ENCODE measurements at regions not wholly inside any gene's neighbourhood (a gene's known extent, or its start where the extent isn't known, plus 50 kb on each side); places are given as distances from the start of the nearest gene placed in this dataset.
A peak's percentile ranks its signal among the peaks of the same experiment; 100 is the strongest.

DNA sequence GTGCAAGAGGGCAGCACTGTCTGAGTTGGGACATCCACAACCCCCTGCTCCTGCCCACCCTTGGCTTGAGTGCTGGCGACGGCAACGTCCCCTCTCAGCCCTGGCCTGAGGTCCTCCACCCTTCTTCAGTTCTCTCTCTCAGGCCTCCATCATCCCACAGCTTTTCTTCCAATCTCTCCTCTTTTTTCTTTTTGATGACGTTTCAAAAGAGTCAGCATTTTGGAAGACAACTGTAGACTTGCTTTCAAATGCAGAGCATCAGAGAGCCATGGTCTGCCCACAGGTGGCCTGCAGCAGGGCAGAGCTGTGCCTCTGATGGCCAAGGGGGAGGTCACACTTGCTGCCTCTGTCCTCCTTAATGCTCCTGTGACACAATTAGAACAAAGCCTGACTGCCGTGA, 775.4 kb downstream of the KCNJ18 start:
- peaks cover 12% of the 10 kb centered on the region for H3K36me3 Mint-ChIP-seq (ENCODE audit: low read depth, unreplicated experiment)
- TF ChIP-seq, protein P1, sequence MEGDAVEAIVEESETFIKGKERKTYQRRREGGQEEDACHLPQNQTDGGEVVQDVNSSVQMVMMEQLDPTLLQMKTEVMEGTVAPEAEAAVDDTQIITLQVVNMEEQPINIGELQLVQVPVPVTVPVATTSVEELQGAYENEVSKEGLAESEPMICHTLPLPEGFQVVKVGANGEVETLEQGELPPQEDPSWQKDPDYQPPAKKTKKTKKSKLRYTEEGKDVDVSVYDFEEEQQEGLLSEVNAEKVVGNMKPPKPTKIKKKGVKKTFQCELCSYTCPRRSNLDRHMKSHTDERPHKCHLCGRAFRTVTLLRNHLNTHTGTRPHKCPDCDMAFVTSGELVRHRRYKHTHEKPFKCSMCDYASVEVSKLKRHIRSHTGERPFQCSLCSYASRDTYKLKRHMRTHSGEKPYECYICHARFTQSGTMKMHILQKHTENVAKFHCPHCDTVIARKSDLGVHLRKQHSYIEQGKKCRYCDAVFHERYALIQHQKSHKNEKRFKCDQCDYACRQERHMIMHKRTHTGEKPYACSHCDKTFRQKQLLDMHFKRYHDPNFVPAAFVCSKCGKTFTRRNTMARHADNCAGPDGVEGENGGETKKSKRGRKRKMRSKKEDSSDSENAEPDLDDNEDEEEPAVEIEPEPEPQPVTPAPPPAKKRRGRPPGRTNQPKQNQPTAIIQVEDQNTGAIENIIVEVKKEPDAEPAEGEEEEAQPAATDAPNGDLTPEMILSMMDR (IDR thresholded peaks at IDR 0.05; ENCODE audit: unreplicated experiment): no peak
- peaks cover 58% of the 10 kb centered on the region for H3K9me3 Mint-ChIP-seq (ENCODE audit: unreplicated experiment)
- H3K27ac Mint-ChIP-seq (ENCODE audit: unreplicated experiment): no peak overlapping the region
- no peaks in the 10 kb centered on the region for H3K4me1 Mint-ChIP-seq (ENCODE audit: unreplicated experiment)
- no peak overlapping the region for H3K4me3 Mint-ChIP-seq (ENCODE audit: unreplicated experiment)
- peaks cover 4% of the 10 kb centered on the region for H3K27me3 Mint-ChIP-seq (ENCODE audit: unreplicated experiment)
- DNase-seq (ENCODE audit: low spot score): no peak

- H3K27ac Mint-ChIP-seq (ENCODE audit: unreplicated experiment): peak overlapping the region; percentile 3
- no peak for DNase-seq (ENCODE audit: low spot score)
- no peaks in the 10 kb centered on the region for H3K4me1 Mint-ChIP-seq (ENCODE audit: unreplicated experiment)
- peaks cover 6% of the 10 kb centered on the region for H3K27me3 Mint-ChIP-seq (ENCODE audit: unreplicated experiment)
- peaks cover 47% of the 10 kb centered on the region for H3K9me3 Mint-ChIP-seq (ENCODE audit: unreplicated experiment)
- no peak overlapping the region for H3K4me3 Mint-ChIP-seq (ENCODE audit: unreplicated experiment)
- H3K36me3 Mint-ChIP-seq (ENCODE audit: low read depth, unreplicated experiment): peaks cover 12% of the 10 kb centered on the region
- TF ChIP-seq, protein P1 (IDR thresholded peaks at IDR 0.05; ENCODE audit: unreplicated experiment): no peak
Observed at GRCh38 chr17:22469101-22469880, 777.0 kb downstream of the KCNJ18 start.

GRCh38 chr17:22469941-22470340, 777.6 kb downstream of the KCNJ18 start:
- Mint-ChIP-seq H3K9me3 (ENCODE audit: unreplicated experiment) (peaks cover 42% of the 10 kb centered on the region), H3K36me3 (ENCODE audit: low read depth, unreplicated experiment) (peaks cover 9% of the 10 kb centered on the region), H3K4me1 (ENCODE audit: unreplicated experiment) (no peaks in the 10 kb centered on the region), H3K4me3 (ENCODE audit: unreplicated experiment) (no peak overlapping the region), H3K27ac (ENCODE audit: unreplicated experiment) (no peak overlapping the region), H3K27me3 (ENCODE audit: unreplicated experiment) (peaks cover 6% of the 10 kb centered on the region)
- no peak for DNase-seq (ENCODE audit: low spot score)
- TF ChIP-seq, protein P1 (IDR thresholded peaks at IDR 0.05; ENCODE audit: unreplicated experiment): no peak

- TF ChIP-seq, protein P1 (IDR thresholded peaks at IDR 0.05; ENCODE audit: unreplicated experiment): no peak
- H3K4me3 Mint-ChIP-seq (ENCODE audit: unreplicated experiment): no peak overlapping the region
Observed at GRCh38 chr17:22470411-22471175, 778.3 kb downstream of the KCNJ18 start.

GRCh38 chr17:22484826-22485225, 792.5 kb downstream of the KCNJ18 start:
- Mint-ChIP-seq H3K27ac (ENCODE audit: unreplicated experiment) (no peak overlapping the region), H3K4me3 (ENCODE audit: unreplicated experiment) (no peak overlapping the region), H3K36me3 (ENCODE audit: low read depth, unreplicated experiment) (peaks cover 11% of the 10 kb centered on the region), H3K27me3 (ENCODE audit: unreplicated experiment) (peaks cover 6% of the 10 kb centered on the region), H3K4me1 (ENCODE audit: unreplicated experiment) (no peaks in the 10 kb centered on the region), H3K9me3 (ENCODE audit: unreplicated experiment) (peaks cover 26% of the 10 kb centered on the region)
- TF ChIP-seq, protein P1 (IDR thresholded peaks at IDR 0.05; ENCODE audit: unreplicated experiment): no peak
- DNase-seq (ENCODE audit: low spot score): no peak

More at GRCh38 chr17:22470411-22471175, 778.3 kb downstream of the KCNJ18 start:
- H3K9me3 Mint-ChIP-seq (ENCODE audit: unreplicated experiment): peaks cover 38% of the 10 kb centered on the region
- no peak overlapping the region for H3K27ac Mint-ChIP-seq (ENCODE audit: unreplicated experiment)
- H3K36me3 Mint-ChIP-seq (ENCODE audit: low read depth, unreplicated experiment): peaks cover 11% of the 10 kb centered on the region
- H3K27me3 Mint-ChIP-seq (ENCODE audit: unreplicated experiment): peaks cover 6% of the 10 kb centered on the region
- DNase-seq (ENCODE audit: low spot score): no peak
- no peaks in the 10 kb centered on the region for H3K4me1 Mint-ChIP-seq (ENCODE audit: unreplicated experiment)
